Thymus (tissue), 11 donors: ENCODE measurements at regions not wholly inside any gene's neighbourhood (a gene's known extent, or its start where the extent isn't known, plus 50 kb on each side); places are given as distances from the start of the nearest gene placed in this dataset.

Source experiments
- DNase-seq, 9 donors: peaks; one replicate each; pipeline ENCODE4 v3.0.0-alpha.2; 2013; ENCODE audit warnings: low spot score in 9 of 9, low read depth in 6 of 9, missing footprints in 1 of 9
- H3K27ac ChIP-seq, 2 donors: one replicate each; pipeline ENCODE4 v1.5.1; 2013; ENCODE audit warnings: control low read depth in 1 of 2, low read depth in 1 of 2, low read length in 1 of 2, mild to moderate bottlenecking in 1 of 2, moderate library complexity in 1 of 2
- H3K27me3 ChIP-seq, 2 donors: one replicate each; pipeline ENCODE4 v1.5.1; 2013; ENCODE audit warnings: low read length in 1 of 2; ENCODE audit not compliant: control insufficient read depth in 2 of 2, insufficient read depth in 1 of 2
- H3K36me3 ChIP-seq, 2 donors: one replicate each; pipeline ENCODE4 v1.5.1; 2013; ENCODE audit warnings: low read length in 1 of 2, mild to moderate bottlenecking in 1 of 2, moderate library complexity in 1 of 2; ENCODE audit not compliant: control insufficient read depth in 2 of 2, insufficient read depth in 2 of 2
- H3K4me1 ChIP-seq, 2 donors: one replicate each; pipeline ENCODE4 v1.5.1; 2013; ENCODE audit warnings: low read length in 2 of 2; ENCODE audit not compliant: control insufficient read depth in 2 of 2, insufficient read depth in 2 of 2
- H3K4me3 ChIP-seq, 2 donors: one replicate each; pipeline ENCODE4 v1.5.1; 2013; ENCODE audit warnings: low read length in 2 of 2, control low read depth in 1 of 2, mild to moderate bottlenecking in 1 of 2
- H3K9me3 ChIP-seq, 2 donors: one replicate each; pipeline ENCODE4 v1.5.1; 2013; ENCODE audit warnings: low read length in 1 of 2, mild to moderate bottlenecking in 1 of 2; ENCODE audit not compliant: control insufficient read depth in 2 of 2, insufficient read depth in 1 of 2
- WGBS: extraction: QIAGEN DNeasy Blood & Tissue Kit; methylation state at CpG from one replicate; pipeline ENCODE4 v1.1.7; 2013; 5-methylcytosine and 5-hydroxymethylcytosine counted together
- donor health status: healthy.

GRCh38 chr18:55102501-55102900, 143.2 kb upstream of the CCDC68 start:
- DNase-seq, result no peak
- Histone ChIP-seq H3K27ac (no peak overlapping the region), H3K27me3 (no peaks in the 10 kb centered on the region), H3K4me1 (no peaks in the 10 kb centered on the region), H3K9me3 (no peaks in the 10 kb centered on the region), H3K4me3 (no peak overlapping the region), H3K36me3 (no peaks in the 10 kb centered on the region)
- 92% methylated on average over 3 of the region's 3 CpGs for WGBS

- H3K4me1 ChIP-seq, result no peaks in the 10 kb centered on the region
- no peak for DNase-seq
- H3K4me3 ChIP-seq, result no peak overlapping the region
- H3K9me3 ChIP-seq, result no peaks in the 10 kb centered on the region
- H3K27me3 ChIP-seq, result no peaks in the 10 kb centered on the region
- no peak overlapping the region for H3K27ac ChIP-seq
- H3K36me3 ChIP-seq, result no peaks in the 10 kb centered on the region
- 98% methylated on average over 2 of the region's 2 CpGs for WGBS
Observed at GRCh38 chr18:55101458-55101824, 142.2 kb upstream of the CCDC68 start.

- Histone ChIP-seq H3K4me3 (no peak overlapping the region), H3K4me1 (no peaks in the 10 kb centered on the region), H3K27ac (no peak overlapping the region), H3K27me3 (no peaks in the 10 kb centered on the region), H3K9me3 (no peaks in the 10 kb centered on the region), H3K36me3 (no peaks in the 10 kb centered on the region)
- 43% methylated on average over 3 of the region's 3 CpGs for WGBS
- DNase-seq, result no peak
Observed at GRCh38 chr18:55100817-55101457, 141.7 kb upstream of the CCDC68 start.

GRCh38 chr18:55097456-55098170, 138.4 kb upstream of the CCDC68 start:
- 76% methylated on average over 9 of the region's 9 CpGs for WGBS
- no peaks in the 10 kb centered on the region for H3K4me1 ChIP-seq
- no peaks in the 10 kb centered on the region for H3K27me3 ChIP-seq
- DNase-seq, result no peak
- H3K9me3 ChIP-seq, result no peaks in the 10 kb centered on the region
- no peak overlapping the region for H3K27ac ChIP-seq
- H3K4me3 ChIP-seq, result no peak overlapping the region
- no peaks in the 10 kb centered on the region for H3K36me3 ChIP-seq

GRCh38 chr18:55096263-55096951, 137.1 kb upstream of the CCDC68 start:
- peak in 2 of 9 donors; percentile 3 to 6 for DNase-seq
- H3K27ac ChIP-seq, result no peak overlapping the region
- no peaks in the 10 kb centered on the region for H3K4me1 ChIP-seq
- H3K4me3 ChIP-seq, result no peak overlapping the region
- H3K36me3 ChIP-seq, result no peaks in the 10 kb centered on the region
- no peaks in the 10 kb centered on the region for H3K9me3 ChIP-seq
- H3K27me3 ChIP-seq, result no peaks in the 10 kb centered on the region
- 78% methylated on average over 10 of the region's 10 CpGs for WGBS

- WGBS, result 87% methylated on average over 3 of the region's 3 CpGs
- H3K27me3 ChIP-seq, result no peaks in the 10 kb centered on the region
Observed at GRCh38 chr18:55095584-55095983, 136.3 kb upstream of the CCDC68 start.

GRCh38 chr18:55093808-55094207, 134.5 kb upstream of the CCDC68 start:
- Histone ChIP-seq H3K9me3 (no peaks in the 10 kb centered on the region), H3K27me3 (no peaks in the 10 kb centered on the region), H3K27ac (no peak overlapping the region), H3K36me3 (no peaks in the 10 kb centered on the region), H3K4me3 (no peak overlapping the region), H3K4me1 (no peaks in the 10 kb centered on the region)
- no peak for DNase-seq

More at GRCh38 chr18:55095584-55095983, 136.3 kb upstream of the CCDC68 start:
- Histone ChIP-seq H3K4me3 (no peak overlapping the region), H3K27ac (no peak overlapping the region), H3K36me3 (no peaks in the 10 kb centered on the region), H3K9me3 (no peaks in the 10 kb centered on the region), H3K4me1 (no peaks in the 10 kb centered on the region)
- no peak for DNase-seq

GRCh38 chr18:55093295-55093694, 134.0 kb upstream of the CCDC68 start:
- Histone ChIP-seq H3K4me1 (no peaks in the 10 kb centered on the region), H3K4me3 (no peak overlapping the region), H3K9me3 (no peaks in the 10 kb centered on the region), H3K36me3 (no peaks in the 10 kb centered on the region), H3K27me3 (no peaks in the 10 kb centered on the region), H3K27ac (no peak overlapping the region)
- DNase-seq, result no peak

- Histone ChIP-seq H3K27ac (no peak overlapping the region), H3K4me3 (no peak overlapping the region), H3K36me3 (no peaks in the 10 kb centered on the region), H3K4me1 (no peaks in the 10 kb centered on the region), H3K9me3 (no peaks in the 10 kb centered on the region), H3K27me3 (no peaks in the 10 kb centered on the region)
- 96% methylated on average over 4 of the region's 4 CpGs for WGBS
- no peak for DNase-seq
Observed at GRCh38 chr18:55092166-55092565, 132.9 kb upstream of the CCDC68 start.
